MCF 10A (cell line): ENCODE measurements at regions not wholly inside any gene's neighbourhood (a gene's known extent, or its start where the extent isn't known, plus 50 kb on each side); places are given as distances from the start of the nearest gene placed in this dataset.

ENCODE experiments used
- BruUV-seq: library from RNA; stranded (reverse); fragments of 400-500 nt; replicated peaks from 2 replicates; lab custom pipeline; 2021; lab: Mats Ljungman, UMichigan
- CTCF ChIA-PET: fragments of 300-600 bp; sonication (Branson Sonifier 250); formaldehyde crosslinking; extraction: SDS; loops from one replicate; lab custom pipeline; 2021; ENCODE audit warnings: antibody characterized with exemption, inconsistent platforms; lab: Yijun Ruan, JAX
- POLR2A ChIA-PET: fragments of 300-600, 350-650 bp; sonication (Branson Sonifier 250); formaldehyde crosslinking; extraction: SDS; loops from one replicate; lab custom pipeline; 2020; ENCODE audit warnings: antibody characterized with exemption, inconsistent platforms; lab: Yijun Ruan, JAX
- DNase-seq: peaks from one replicate; pipeline ENCODE4 v3.0.0-alpha.2; 2018; ENCODE audit not compliant: unreplicated experiment
- H3K27ac Mint-ChIP-seq: one replicate; pipeline ENCODE4 v1.8.0; 2022; ENCODE audit warnings: mild to moderate bottlenecking, low read depth, mixed read lengths; ENCODE audit not compliant: unreplicated experiment
- H3K27me3 Mint-ChIP-seq: one replicate; pipeline ENCODE4 v1.8.0; 2022; ENCODE audit warnings: mixed read lengths; ENCODE audit not compliant: insufficient read depth, unreplicated experiment
- H3K36me3 Mint-ChIP-seq: one replicate; pipeline ENCODE4 v1.8.0; 2022; ENCODE audit warnings: mild to moderate bottlenecking, moderate library complexity, mixed read lengths; ENCODE audit not compliant: insufficient read depth, unreplicated experiment
- H3K4me1 Mint-ChIP-seq: one replicate; pipeline ENCODE4 v1.8.0; 2022; ENCODE audit warnings: mixed read lengths; ENCODE audit not compliant: insufficient read depth, unreplicated experiment
- H3K4me3 Mint-ChIP-seq: one replicate; pipeline ENCODE4 v1.8.0; 2022; ENCODE audit warnings: mild to moderate bottlenecking, moderate library complexity, mixed read lengths; ENCODE audit not compliant: unreplicated experiment
- H3K9me3 Mint-ChIP-seq: one replicate; pipeline ENCODE4 v1.8.0; 2022; ENCODE audit warnings: mixed read lengths; ENCODE audit not compliant: unreplicated experiment
- CTCF ChIP-seq: fragments of 200-600 bp; IDR thresholded peaks from one replicate; pipeline ENCODE4 v1.8.0; 2022; ENCODE audit warnings: antibody characterized with exemption, mild to moderate bottlenecking; ENCODE audit not compliant: unreplicated experiment
- intact Hi-C: fragments of 100-400 bp; cut with micrococcal nuclease; formaldehyde crosslinking; loops from 2 replicates; pipeline ENCODE4 v1.14.1; 2022

DNA sequence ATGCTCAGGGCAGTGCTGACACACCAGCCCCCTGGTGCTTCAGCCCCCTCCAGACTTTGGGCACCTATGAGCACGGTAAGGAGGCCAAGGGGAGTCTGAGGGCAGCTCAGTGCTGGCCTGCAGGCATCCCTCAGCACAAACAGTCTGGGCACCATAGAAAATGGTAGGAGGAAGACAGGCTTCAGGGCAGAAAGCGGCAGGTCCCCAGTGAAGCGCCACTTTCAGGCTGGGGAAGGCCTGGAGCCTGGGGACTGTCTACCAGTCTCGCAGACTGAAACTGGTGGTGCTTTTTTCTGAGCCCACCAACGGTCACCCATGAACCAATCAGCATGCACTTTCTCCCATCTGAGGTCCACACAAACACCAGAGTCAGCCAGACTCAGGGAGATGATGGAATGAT lies 1074.7 kb downstream of the PCDH18 start:
- POLR2A ChIA-PET: interaction anchor here (0.6 kb wide), 1 partner anchor 44 kb away, joined by 3 read pairs; no protein-coding TSS in a partner anchor
- CTCF ChIA-PET: interaction anchor here (0.7 kb wide), 1 partner anchor 187 kb away, joined by 3 read pairs; no protein-coding TSS in a partner anchor

DNA sequence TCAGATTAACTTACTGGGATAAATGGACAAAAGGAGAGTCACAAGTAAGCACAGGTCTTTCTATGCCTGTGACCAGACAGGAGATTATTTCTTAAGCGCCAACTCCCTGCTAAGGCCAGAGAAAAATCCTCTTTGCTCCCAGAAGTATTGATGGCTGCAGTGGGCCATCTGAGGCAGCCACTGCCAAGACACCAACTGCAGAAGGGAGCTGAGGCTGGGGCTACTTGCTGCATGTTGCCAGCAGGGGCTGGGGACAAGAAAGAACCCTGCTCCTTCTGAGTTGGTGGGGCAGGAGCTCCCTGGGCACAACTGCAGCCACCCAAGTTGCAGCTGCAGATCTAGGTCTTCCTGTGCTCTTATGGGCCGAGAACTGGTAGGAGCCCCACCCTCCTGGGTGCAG lies 1075.3 kb downstream of the PCDH18 start:
- peaks cover 16% of the 10 kb centered on the region for H3K9me3 Mint-ChIP-seq
- no peaks in the 10 kb centered on the region for H3K36me3 Mint-ChIP-seq
- no peak for TF ChIP-seq CTCF
- DNase-seq: no peak
- H3K27ac Mint-ChIP-seq: no peak overlapping the region
- no TSS peak for BruUV-seq
- ChIA-PET POLR2A (interaction anchor here (0.6 kb wide), 1 partner anchor 44 kb away, joined by 3 read pairs; no protein-coding TSS in a partner anchor), CTCF (no interaction called here)
- intact Hi-C loops: no loop called here
- no peaks in the 10 kb centered on the region for H3K27me3 Mint-ChIP-seq
- no peaks in the 10 kb centered on the region for H3K4me1 Mint-ChIP-seq
- H3K4me3 Mint-ChIP-seq: no peak overlapping the region

More for the DNA sequence above, 1074.7 kb downstream of the PCDH18 start:
- TF ChIP-seq CTCF: no peak
- peaks cover 16% of the 10 kb centered on the region for H3K9me3 Mint-ChIP-seq
- H3K27me3 Mint-ChIP-seq: no peaks in the 10 kb centered on the region
- no peaks in the 10 kb centered on the region for H3K4me1 Mint-ChIP-seq
- BruUV-seq: no TSS peak
- H3K36me3 Mint-ChIP-seq: no peaks in the 10 kb centered on the region
- intact Hi-C loops: no loop called here
- H3K27ac Mint-ChIP-seq: no peak overlapping the region
- no peak for DNase-seq
- no peak overlapping the region for H3K4me3 Mint-ChIP-seq

DNA sequence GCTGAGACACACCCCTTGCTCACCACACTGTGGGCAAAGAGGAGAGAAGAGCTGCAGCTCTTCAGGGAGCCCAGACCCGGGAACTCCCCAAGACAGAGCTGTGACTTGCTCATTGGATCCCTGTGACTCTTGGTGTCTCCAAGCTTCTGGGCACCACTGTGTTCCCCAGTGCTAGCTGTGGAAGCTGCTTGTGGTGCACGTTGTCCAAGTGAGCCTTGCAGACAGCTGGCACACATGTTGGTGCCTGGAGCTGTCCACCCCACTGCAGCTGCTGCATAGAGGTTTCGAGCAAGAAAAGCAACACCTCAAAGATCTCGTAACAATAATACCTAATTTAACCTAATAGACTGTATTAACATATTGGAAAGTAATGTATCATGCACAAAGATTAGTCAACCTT lies 1089.3 kb downstream of the PCDH18 start:
- no peak overlapping the region for H3K27ac Mint-ChIP-seq
- BruUV-seq: no TSS peak
- no peak for TF ChIP-seq CTCF
- CTCF ChIA-PET: interaction anchor here (0.6 to 0.8 kb wide), 3 partner anchors 284 to 716 kb away, joined by 3 to 5 read pairs (median 3); no protein-coding TSS in a partner anchor
- intact Hi-C loops: no loop called here
- H3K9me3 Mint-ChIP-seq: no peaks in the 10 kb centered on the region
- no peaks in the 10 kb centered on the region for H3K36me3 Mint-ChIP-seq
- no peak for DNase-seq
- no peaks in the 10 kb centered on the region for H3K27me3 Mint-ChIP-seq
- H3K4me1 Mint-ChIP-seq: peaks cover 4% of the 10 kb centered on the region
- no peak overlapping the region for H3K4me3 Mint-ChIP-seq
- POLR2A ChIA-PET: no interaction called here

DNA sequence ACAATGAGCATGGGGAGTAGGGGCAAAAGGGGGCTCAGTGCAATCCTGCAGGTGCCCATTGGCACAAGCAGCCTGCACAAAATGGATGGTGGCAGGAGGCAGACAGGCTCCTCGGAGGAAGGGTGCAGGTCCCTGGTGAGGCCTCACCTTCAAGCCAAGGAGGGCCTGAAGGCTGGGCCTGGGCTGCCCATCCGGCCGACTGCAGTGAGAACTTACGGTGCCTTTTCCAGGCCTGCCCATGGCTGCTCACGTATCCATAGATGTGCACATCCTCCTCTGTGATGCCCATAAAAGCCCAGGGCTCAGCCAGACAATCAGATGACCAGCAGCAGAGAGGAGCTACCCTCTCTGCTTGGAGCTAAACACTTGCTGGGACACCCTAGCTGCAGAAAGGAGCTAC lies 1089.8 kb downstream of the PCDH18 start:
- BruUV-seq: no TSS peak
- TF ChIP-seq CTCF: no peak
- H3K4me3 Mint-ChIP-seq: no peak overlapping the region
- H3K9me3 Mint-ChIP-seq: no peaks in the 10 kb centered on the region
- peaks cover 1% of the 10 kb centered on the region for H3K4me1 Mint-ChIP-seq
- no peak overlapping the region for H3K27ac Mint-ChIP-seq
- CTCF ChIA-PET: interaction anchor here (0.6 to 0.8 kb wide), 3 partner anchors 283 to 716 kb away, joined by 3 to 5 read pairs (median 3); no protein-coding TSS in a partner anchor
- no peak for DNase-seq
- no peaks in the 10 kb centered on the region for H3K27me3 Mint-ChIP-seq
- POLR2A ChIA-PET: no interaction called here
- intact Hi-C loops: no loop called here
- H3K36me3 Mint-ChIP-seq: no peaks in the 10 kb centered on the region
